A673 (cell line): ENCODE measurements at regions not wholly inside any gene's neighbourhood (a gene's known extent, or its start where the extent isn't known, plus 50 kb on each side); places are given as distances from the start of the nearest gene placed in this dataset.

Experiments
- BruUV-seq: library from RNA; stranded (reverse); fragments of 400-500 nt; replicated peaks from 2 replicates; lab custom pipeline; 2021; lab: Mats Ljungman, UMichigan
- CTCF ChIA-PET: fragments of 300-600 bp; sonication (Branson Sonifier 250); formaldehyde crosslinking; loops from one replicate; lab custom pipeline; 2022; ENCODE audit warnings: antibody characterized with exemption; lab: Charles Lee
- POLR2A ChIA-PET: fragments of 300-600 bp; sonication (Branson Sonifier 250); formaldehyde crosslinking; loops from one replicate; lab custom pipeline; 2022; ENCODE audit warnings: antibody characterized with exemption; ENCODE audit not compliant: low non-redundant PET; lab: Charles Lee
- DNase-seq: peaks from one replicate; pipeline ENCODE4 v3.0.0-alpha.2; 2015; ENCODE audit warnings: low spot score
- H3K27ac ChIP-seq: fragments of 200-600 bp; sonication (generic); 2 replicates; pipeline ENCODE4 v1.5.1; 2016; ENCODE audit warnings: mixed run types, low read depth, mild to moderate bottlenecking, mixed read lengths, antibody characterized with exemption, low read length; ENCODE audit not compliant: poor library complexity, severe bottlenecking
- H3K27me3 ChIP-seq: fragments of 200-600 bp; sonication (generic); replicated peaks from 2 replicates; pipeline ENCODE4 v1.6.1; 2017; ENCODE audit warnings: mixed run types, low read depth, mild to moderate bottlenecking, mixed read lengths, antibody characterized with exemption, low read length; ENCODE audit not compliant: insufficient read depth, poor library complexity
- H3K36me3 ChIP-seq: fragments of 200-600 bp; sonication (generic); 2 replicates; pipeline ENCODE4 v1.6.1; 2016; ENCODE audit warnings: mixed run types, mild to moderate bottlenecking, mixed read lengths, antibody characterized with exemption, low read length; ENCODE audit not compliant: insufficient read depth, poor library complexity, severe bottlenecking
- H3K4me1 ChIP-seq: fragments of 200-600 bp; sonication (generic); 2 replicates; pipeline ENCODE4 v1.6.1; 2017; ENCODE audit warnings: mixed run types, mild to moderate bottlenecking, mixed read lengths, antibody characterized with exemption, low read length; ENCODE audit not compliant: insufficient read depth, poor library complexity, severe bottlenecking
- H3K4me3 ChIP-seq: fragments of 200-600 bp; sonication (generic); 2 replicates; pipeline ENCODE4 v1.5.1; 2016; ENCODE audit warnings: low read depth, mixed run types, mild to moderate bottlenecking, mixed read lengths, low read length; ENCODE audit not compliant: poor library complexity, severe bottlenecking
- H3K9me3 ChIP-seq: fragments of 200-600 bp; sonication (generic); 2 replicates; pipeline ENCODE4 v1.6.1; 2016; ENCODE audit warnings: mixed run types, low read depth, mild to moderate bottlenecking, mixed read lengths, antibody characterized with exemption, low read length; ENCODE audit not compliant: poor library complexity, severe bottlenecking
- EZH2 ChIP-seq: fragments of 200-600 bp; sonication (generic); IDR thresholded peaks from 2 replicates; pipeline ENCODE4 v1.6.1; 2017; ENCODE audit warnings: borderline replicate concordance, low read depth, mild to moderate bottlenecking, mixed read lengths, antibody characterized with exemption, low read length; ENCODE audit not compliant: poor library complexity, severe bottlenecking
- intact Hi-C: fragments of 100-400 bp; cut with micrococcal nuclease; formaldehyde crosslinking; loops from one replicate; pipeline ENCODE4 v1.10.0; 2022; ENCODE audit not compliant: unreplicated experiment
- TF ChIP-seq, protein P1 (sequence below): fragments of 300-800, 200-600 bp; sonication (generic); conservative IDR thresholded peaks from 2 replicates; pipeline ENCODE4 v1.5.1; 2017; ENCODE audit warnings: low read depth, mild to moderate bottlenecking, antibody characterized with exemption, low read length, moderate library complexity, mixed read lengths

GRCh38 chr11:116182356-116182966, 590.3 kb downstream of the BUD13 start:
- H3K27ac ChIP-seq: no peak overlapping the region
- BruUV-seq: no TSS peak
- H3K4me1 ChIP-seq: no peaks in the 10 kb centered on the region
- CTCF ChIA-PET: no interaction called here
- POLR2A ChIA-PET: no interaction called here
- no peaks in the 10 kb centered on the region for H3K27me3 ChIP-seq
- no peak for DNase-seq
- TF ChIP-seq, protein P1, sequence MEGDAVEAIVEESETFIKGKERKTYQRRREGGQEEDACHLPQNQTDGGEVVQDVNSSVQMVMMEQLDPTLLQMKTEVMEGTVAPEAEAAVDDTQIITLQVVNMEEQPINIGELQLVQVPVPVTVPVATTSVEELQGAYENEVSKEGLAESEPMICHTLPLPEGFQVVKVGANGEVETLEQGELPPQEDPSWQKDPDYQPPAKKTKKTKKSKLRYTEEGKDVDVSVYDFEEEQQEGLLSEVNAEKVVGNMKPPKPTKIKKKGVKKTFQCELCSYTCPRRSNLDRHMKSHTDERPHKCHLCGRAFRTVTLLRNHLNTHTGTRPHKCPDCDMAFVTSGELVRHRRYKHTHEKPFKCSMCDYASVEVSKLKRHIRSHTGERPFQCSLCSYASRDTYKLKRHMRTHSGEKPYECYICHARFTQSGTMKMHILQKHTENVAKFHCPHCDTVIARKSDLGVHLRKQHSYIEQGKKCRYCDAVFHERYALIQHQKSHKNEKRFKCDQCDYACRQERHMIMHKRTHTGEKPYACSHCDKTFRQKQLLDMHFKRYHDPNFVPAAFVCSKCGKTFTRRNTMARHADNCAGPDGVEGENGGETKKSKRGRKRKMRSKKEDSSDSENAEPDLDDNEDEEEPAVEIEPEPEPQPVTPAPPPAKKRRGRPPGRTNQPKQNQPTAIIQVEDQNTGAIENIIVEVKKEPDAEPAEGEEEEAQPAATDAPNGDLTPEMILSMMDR: no peak
- no peak for TF ChIP-seq EZH2
- H3K4me3 ChIP-seq: no peak overlapping the region
- intact Hi-C loops: no loop called here
- H3K9me3 ChIP-seq: no peaks in the 10 kb centered on the region
- H3K36me3 ChIP-seq: no peaks in the 10 kb centered on the region

- BruUV-seq: no TSS peak
- Histone ChIP-seq H3K36me3 (no peaks in the 10 kb centered on the region), H3K4me1 (no peaks in the 10 kb centered on the region), H3K27me3 (no peaks in the 10 kb centered on the region), H3K9me3 (no peaks in the 10 kb centered on the region), H3K4me3 (no peak overlapping the region), H3K27ac (no peak overlapping the region)
- no peak for TF ChIP-seq EZH2
- TF ChIP-seq, protein P1: no peak
- POLR2A ChIA-PET: no interaction called here
- no peak for DNase-seq
- intact Hi-C loops: no loop called here
- CTCF ChIA-PET: no interaction called here
These were observed 591.8 kb downstream of the BUD13 start for GRCh38 chr11:116180806-116181600.

GRCh38 chr11:116179401-116179800, 593.4 kb downstream of the BUD13 start:
- Histone ChIP-seq H3K27ac (no peak overlapping the region), H3K9me3 (no peaks in the 10 kb centered on the region), H3K36me3 (no peaks in the 10 kb centered on the region), H3K4me3 (no peak overlapping the region), H3K4me1 (no peaks in the 10 kb centered on the region), H3K27me3 (no peaks in the 10 kb centered on the region)
- TF ChIP-seq EZH2: no peak
- TF ChIP-seq, protein P1: no peak
- DNase-seq: no peak
- CTCF ChIA-PET: no interaction called here
- BruUV-seq: no TSS peak
- POLR2A ChIA-PET: no interaction called here
- intact Hi-C loops: no loop called here
